Activated CD4-positive, alpha-beta memory T cell treated with anti-CD3 and anti-CD28 coated beads, Interleukin-2, amount 10 ng/mL, durations not matched to agents 7 days and 5 days (primary cell): ENCODE measurements at regions not wholly inside any gene's neighbourhood (a gene's known extent, or its start where the extent isn't known, plus 50 kb on each side); places are given as distances from the start of the nearest gene placed in this dataset.

Experiments used
- CTCF ChIA-PET: fragments of 350-600 bp; sonication (Branson Sonifier 250); formaldehyde crosslinking; loops from one replicate; lab custom pipeline; 2021; ENCODE audit warnings: antibody characterized with exemption, inconsistent platforms; lab: Charles Lee
- POLR2A ChIA-PET: fragments of 350-600 bp; sonication (Branson Sonifier 250); formaldehyde crosslinking; loops from one replicate; lab custom pipeline; 2021; ENCODE audit warnings: antibody characterized with exemption; lab: Charles Lee
- DNase-seq: peaks from one replicate; pipeline ENCODE4 v3.0.0-alpha.2; 2020
- H3K27ac Mint-ChIP-seq: one replicate; pipeline ENCODE4 v1.8.0; 2021; ENCODE audit warnings: mild to moderate bottlenecking, mixed read lengths
- H3K27me3 Mint-ChIP-seq: one replicate; pipeline ENCODE4 v1.8.0; 2021; ENCODE audit warnings: mixed read lengths
- H3K36me3 Mint-ChIP-seq: one replicate; pipeline ENCODE4 v1.8.0; 2021; ENCODE audit warnings: low read depth, mixed read lengths
- H3K4me1 Mint-ChIP-seq: one replicate; pipeline ENCODE4 v1.8.0; 2021; ENCODE audit warnings: mixed read lengths
- H3K4me3 Mint-ChIP-seq: one replicate; pipeline ENCODE4 v1.8.0; 2021; ENCODE audit warnings: mild to moderate bottlenecking, mixed read lengths
- H3K9me3 Mint-ChIP-seq: one replicate; pipeline ENCODE4 v1.8.0; 2021; ENCODE audit warnings: mixed read lengths

DNA sequence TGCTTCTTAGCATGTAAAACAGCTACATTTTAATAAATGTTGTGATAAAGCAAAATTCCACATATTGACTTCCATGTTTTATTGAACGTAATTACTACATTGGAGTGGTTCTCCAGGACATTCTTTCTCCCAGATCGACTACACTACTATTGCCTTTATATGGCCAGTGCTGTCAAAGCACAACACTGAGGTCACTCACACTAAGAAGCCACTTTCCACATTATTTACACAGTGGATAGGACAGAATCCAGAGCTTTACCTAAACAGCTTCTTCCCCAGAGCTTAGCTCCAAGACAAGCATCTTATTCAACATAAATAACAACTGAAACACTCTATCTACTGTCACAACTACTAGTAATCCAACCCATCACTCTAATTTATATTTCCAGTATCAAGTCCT, 73.9 kb upstream of the WDR75 start:
- Mint-ChIP-seq H3K4me3 (no peak overlapping the region), H3K27ac (no peak overlapping the region), H3K4me1 (no peaks in the 10 kb centered on the region), H3K36me3 (no peaks in the 10 kb centered on the region), H3K27me3 (no peaks in the 10 kb centered on the region), H3K9me3 (no peaks in the 10 kb centered on the region)
- CTCF ChIA-PET: no interaction called here
- DNase-seq: no peak
- POLR2A ChIA-PET: no interaction called here

GRCh38 chr2:189369566-189369965, 71.7 kb upstream of the WDR75 start:
- no peak overlapping the region for H3K4me3 Mint-ChIP-seq
- H3K27ac Mint-ChIP-seq: no peak overlapping the region
- H3K4me1 Mint-ChIP-seq: no peaks in the 10 kb centered on the region
- ChIA-PET POLR2A (no interaction called here), CTCF (no interaction called here)
- H3K27me3 Mint-ChIP-seq: no peaks in the 10 kb centered on the region
- no peak for DNase-seq
- H3K36me3 Mint-ChIP-seq: no peaks in the 10 kb centered on the region
- no peaks in the 10 kb centered on the region for H3K9me3 Mint-ChIP-seq

DNA sequence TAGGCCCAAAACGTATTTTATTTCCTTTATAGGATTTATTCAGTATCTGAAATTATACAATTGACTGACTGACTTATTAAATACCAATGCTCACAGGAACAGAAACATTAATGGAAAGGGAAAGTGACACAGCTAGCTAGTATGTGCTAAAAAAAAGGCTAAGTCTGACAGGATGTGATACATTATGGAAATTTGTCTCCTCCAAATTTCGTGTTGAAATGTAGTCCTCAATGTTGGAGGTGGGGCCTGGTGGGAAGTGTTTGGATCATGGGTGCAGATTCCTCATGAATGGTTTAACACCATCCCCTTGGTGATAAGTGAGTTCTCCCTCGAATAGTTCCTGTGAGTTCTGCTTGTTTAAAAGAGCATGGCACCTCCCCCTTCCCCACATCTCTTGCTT, 70.6 kb upstream of the WDR75 start:
- no peak overlapping the region for H3K4me3 Mint-ChIP-seq
- no peaks in the 10 kb centered on the region for H3K27me3 Mint-ChIP-seq
- ChIA-PET POLR2A (no interaction called here), CTCF (no interaction called here)
- H3K9me3 Mint-ChIP-seq: no peaks in the 10 kb centered on the region
- no peaks in the 10 kb centered on the region for H3K4me1 Mint-ChIP-seq
- DNase-seq: no peak
- no peaks in the 10 kb centered on the region for H3K36me3 Mint-ChIP-seq
- H3K27ac Mint-ChIP-seq: no peak overlapping the region

- no peaks in the 10 kb centered on the region for H3K9me3 Mint-ChIP-seq
- H3K36me3 Mint-ChIP-seq: no peaks in the 10 kb centered on the region
- H3K4me1 Mint-ChIP-seq: no peaks in the 10 kb centered on the region
- ChIA-PET CTCF (no interaction called here), POLR2A (no interaction called here)
- DNase-seq: no peak
- H3K27ac Mint-ChIP-seq: no peak overlapping the region
- no peaks in the 10 kb centered on the region for H3K27me3 Mint-ChIP-seq
- H3K4me3 Mint-ChIP-seq: no peak overlapping the region
These were observed 68.5 kb upstream of the WDR75 start for GRCh38 chr2:189372688-189373257.

DNA sequence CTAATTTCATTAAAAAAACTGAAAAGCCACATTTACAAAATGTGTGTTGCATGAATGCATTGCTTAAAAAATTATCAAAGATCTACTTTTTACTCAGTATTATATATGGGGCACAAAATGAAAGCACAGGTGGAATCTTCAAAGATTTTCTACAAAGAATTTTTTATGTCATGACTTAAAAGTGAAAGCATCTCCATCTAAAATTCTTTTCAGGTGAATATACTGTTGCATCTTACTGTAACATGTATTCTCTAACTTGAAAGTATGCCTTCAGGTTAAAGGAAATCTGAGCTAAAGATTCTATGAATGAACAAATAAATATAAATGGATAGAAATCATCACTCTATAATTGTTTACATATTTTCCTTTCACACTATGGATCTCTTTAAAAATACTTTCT, 66.8 kb upstream of the WDR75 start:
- ChIA-PET CTCF (no interaction called here), POLR2A (no interaction called here)

DNA sequence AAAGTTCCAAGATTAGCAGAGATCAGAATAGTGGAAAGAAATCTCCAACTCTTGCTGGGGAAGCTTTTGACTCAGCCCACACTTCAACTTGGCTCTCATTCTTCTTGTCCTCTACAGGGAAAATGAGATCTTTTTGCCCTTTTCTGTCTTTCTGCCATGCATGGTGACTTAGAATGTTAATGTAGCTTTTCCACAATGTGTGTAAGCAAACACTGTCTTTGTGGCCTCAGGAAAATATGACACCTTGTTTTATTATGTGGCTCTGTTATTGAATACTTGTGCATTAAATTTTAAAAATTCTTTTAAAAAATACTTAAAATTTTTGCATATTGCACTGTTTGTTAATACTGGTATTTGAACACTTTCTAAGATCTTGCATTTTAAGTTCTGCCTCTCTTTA, 65.4 kb upstream of the WDR75 start:
- Mint-ChIP-seq H3K4me3 (no peak overlapping the region), H3K36me3 (no peaks in the 10 kb centered on the region)
- POLR2A ChIA-PET: no interaction called here

More for the DNA sequence above, 66.8 kb upstream of the WDR75 start:
- no peak overlapping the region for H3K27ac Mint-ChIP-seq
- H3K4me3 Mint-ChIP-seq: no peak overlapping the region
- no peaks in the 10 kb centered on the region for H3K9me3 Mint-ChIP-seq
- H3K4me1 Mint-ChIP-seq: no peaks in the 10 kb centered on the region
- no peaks in the 10 kb centered on the region for H3K36me3 Mint-ChIP-seq
- DNase-seq: no peak
- no peaks in the 10 kb centered on the region for H3K27me3 Mint-ChIP-seq

GRCh38 chr2:189379287-189379630, 62.0 kb upstream of the WDR75 start:
- H3K4me3 Mint-ChIP-seq: no peak overlapping the region
- no peak for DNase-seq
- CTCF ChIA-PET: no interaction called here

More for the DNA sequence above, 65.4 kb upstream of the WDR75 start:
- CTCF ChIA-PET: no interaction called here
- Mint-ChIP-seq H3K9me3 (no peaks in the 10 kb centered on the region), H3K27me3 (no peaks in the 10 kb centered on the region), H3K27ac (no peak overlapping the region), H3K4me1 (no peaks in the 10 kb centered on the region)
- DNase-seq: no peak

DNA sequence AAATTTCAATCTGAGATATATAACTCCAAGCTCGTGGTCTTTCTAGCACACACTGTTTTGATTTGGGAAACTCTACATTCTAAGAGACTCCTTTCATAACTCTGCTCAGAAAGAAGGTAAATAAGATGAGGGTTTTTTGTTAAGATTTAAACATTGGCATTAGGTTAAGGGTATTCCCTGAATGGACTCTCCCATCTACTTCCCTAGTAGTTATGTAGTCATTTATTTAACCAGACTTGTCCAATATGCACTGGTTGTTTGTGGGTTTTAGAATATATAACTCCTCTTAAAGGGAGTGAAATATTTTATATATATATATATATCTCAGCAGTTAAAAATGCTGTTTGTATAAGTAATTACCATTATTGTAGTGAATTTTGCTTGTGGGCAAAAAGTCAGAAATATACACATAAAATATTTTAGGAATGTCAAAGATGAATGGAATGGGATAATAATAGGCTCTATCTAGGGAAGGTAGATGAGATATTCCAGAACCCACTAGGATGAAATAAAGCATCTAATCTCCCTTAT, 61.5 kb upstream of the WDR75 start:
- ChIA-PET CTCF (no interaction called here), POLR2A (no interaction called here)
- no peaks in the 10 kb centered on the region for H3K27me3 Mint-ChIP-seq
- H3K4me3 Mint-ChIP-seq: no peak overlapping the region
- H3K36me3 Mint-ChIP-seq: no peaks in the 10 kb centered on the region
- H3K27ac Mint-ChIP-seq: no peak overlapping the region
- H3K4me1 Mint-ChIP-seq: no peaks in the 10 kb centered on the region
- no peaks in the 10 kb centered on the region for H3K9me3 Mint-ChIP-seq
- DNase-seq: no peak

More at GRCh38 chr2:189379287-189379630, 62.0 kb upstream of the WDR75 start:
- Mint-ChIP-seq H3K9me3 (no peaks in the 10 kb centered on the region), H3K4me1 (no peaks in the 10 kb centered on the region), H3K27me3 (no peaks in the 10 kb centered on the region), H3K27ac (no peak overlapping the region), H3K36me3 (no peaks in the 10 kb centered on the region)
- POLR2A ChIA-PET: no interaction called here

- Mint-ChIP-seq H3K36me3 (no peaks in the 10 kb centered on the region), H3K9me3 (no peaks in the 10 kb centered on the region), H3K27me3 (no peaks in the 10 kb centered on the region), H3K4me3 (no peak overlapping the region), H3K4me1 (no peaks in the 10 kb centered on the region), H3K27ac (no peak overlapping the region)
- ChIA-PET CTCF (no interaction called here), POLR2A (no interaction called here)
- no peak for DNase-seq
These were observed 58.6 kb upstream of the WDR75 start for GRCh38 chr2:189382668-189383067.

DNA sequence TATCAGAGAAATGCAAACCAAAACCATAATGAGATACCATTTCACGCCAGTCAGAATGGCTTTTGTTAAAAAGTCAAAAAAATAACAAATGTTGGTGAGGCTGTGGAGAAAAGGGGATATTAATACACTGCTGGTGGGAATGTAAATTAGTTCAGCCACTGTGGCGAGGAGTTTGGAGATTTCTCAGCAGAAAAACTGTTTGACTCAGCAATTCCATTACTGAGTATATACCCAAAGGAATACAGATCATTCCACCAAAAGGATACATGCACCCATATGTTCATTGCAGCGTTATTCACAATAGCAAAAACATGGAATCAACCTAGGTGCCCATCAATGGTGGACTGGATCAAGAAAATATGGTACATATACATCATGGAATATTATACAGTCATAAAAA, 54.5 kb upstream of the WDR75 start:
- DNase-seq: no peak
- Mint-ChIP-seq H3K4me1 (no peaks in the 10 kb centered on the region), H3K36me3 (no peaks in the 10 kb centered on the region), H3K27me3 (no peaks in the 10 kb centered on the region), H3K4me3 (no peak overlapping the region), H3K9me3 (no peaks in the 10 kb centered on the region), H3K27ac (no peak overlapping the region)
- CTCF ChIA-PET: no interaction called here
- POLR2A ChIA-PET: no interaction called here

- no peaks in the 10 kb centered on the region for H3K27me3 Mint-ChIP-seq
- ChIA-PET POLR2A (no interaction called here), CTCF (no interaction called here)
- H3K4me1 Mint-ChIP-seq: no peaks in the 10 kb centered on the region
- H3K36me3 Mint-ChIP-seq: no peaks in the 10 kb centered on the region
- no peak overlapping the region for H3K27ac Mint-ChIP-seq
- no peak overlapping the region for H3K4me3 Mint-ChIP-seq
- DNase-seq: no peak
- H3K9me3 Mint-ChIP-seq: no peaks in the 10 kb centered on the region
These were observed 50.1 kb upstream of the WDR75 start for GRCh38 chr2:189391201-189391600.
